ENCODE measurements at regions not wholly inside any gene's neighbourhood (a gene's known extent, or its start where the extent isn't known, plus 50 kb on each side); places are given as distances from the start of the nearest gene placed in this dataset.
"Not testable (repeated sequence)": the region's sequence is repeated elsewhere in the genome, so short reads cannot be mapped to it uniquely, and the experiment has no call there.

- DNase-seq (ENCODE audit: low read depth): no peak
Observed at GRCh38 chr6:15839969-15840541, 177.2 kb upstream of the DTNBP1 start.

GRCh38 chr6:15837205-15837604, 174.4 kb upstream of the DTNBP1 start:
- DNase-seq (ENCODE audit: low read depth): no peak

- no peak for DNase-seq (ENCODE audit: low read depth)
Observed at GRCh38 chr6:15832841-15833240, 170.0 kb upstream of the DTNBP1 start.

- DNase-seq (ENCODE audit: low read depth): no peak
Observed at GRCh38 chr6:15829156-15829555, 166.3 kb upstream of the DTNBP1 start.

- DNase-seq (ENCODE audit: low read depth): no peak
Observed at GRCh38 chr6:15827496-15828255, 164.8 kb upstream of the DTNBP1 start.

- no peak for DNase-seq (ENCODE audit: low read depth)
Observed at GRCh38 chr6:15826814-15827318, 164.0 kb upstream of the DTNBP1 start.

- DNase-seq (ENCODE audit: low read depth): no peak
Observed at GRCh38 chr6:15825332-15825930, 162.6 kb upstream of the DTNBP1 start.

- no peak for DNase-seq (ENCODE audit: low read depth)
Observed at GRCh38 chr6:15824811-15825210, 162.0 kb upstream of the DTNBP1 start.

GRCh38 chr6:15823838-15824414, 161.1 kb upstream of the DTNBP1 start:
- DNase-seq (ENCODE audit: low read depth): no peak

- no peak for DNase-seq (ENCODE audit: low read depth)
Observed at GRCh38 chr6:15822835-15823234, 160.0 kb upstream of the DTNBP1 start.

GRCh38 chr6:15819841-15820240, 157.0 kb upstream of the DTNBP1 start:
- no peak for DNase-seq (ENCODE audit: low read depth)

GRCh38 chr6:15819226-15819625, 156.4 kb upstream of the DTNBP1 start:
- no peak for DNase-seq (ENCODE audit: low read depth)

GRCh38 chr6:15818491-15818890, 155.7 kb upstream of the DTNBP1 start:
- no peak for DNase-seq (ENCODE audit: low read depth)

GRCh38 chr6:15818044-15818443, 155.2 kb upstream of the DTNBP1 start:
- DNase-seq (ENCODE audit: low read depth): no peak

GRCh38 chr6:15817100-15817499, 154.3 kb upstream of the DTNBP1 start:
- no peak for DNase-seq (ENCODE audit: low read depth)

GRCh38 chr6:15816661-15817060, 153.8 kb upstream of the DTNBP1 start:
- DNase-seq (ENCODE audit: low read depth): no peak

- not testable (repeated sequence) for DNase-seq (ENCODE audit: low read depth)
Observed at GRCh38 chr6:15813698-15814097, 150.9 kb upstream of the DTNBP1 start.

GRCh38 chr6:15811107-15811506, 148.3 kb upstream of the DTNBP1 start:
- DNase-seq (ENCODE audit: low read depth): no peak

GRCh38 chr6:15810618-15811017, 147.8 kb upstream of the DTNBP1 start:
- DNase-seq (ENCODE audit: low read depth): no peak

- no peak for DNase-seq (ENCODE audit: low read depth)
Observed at GRCh38 chr6:15809367-15809766, 146.5 kb upstream of the DTNBP1 start.

- no peak for DNase-seq (ENCODE audit: low read depth)
Observed at GRCh38 chr6:15804164-15805154, 141.6 kb upstream of the DTNBP1 start.

GRCh38 chr6:15802466-15802865, 139.6 kb upstream of the DTNBP1 start:
- DNase-seq (ENCODE audit: low read depth): no peak
